H1 (cell line): ENCODE measurements at regions not wholly inside any gene's neighbourhood (a gene's known extent, or its start where the extent isn't known, plus 50 kb on each side); places are given as distances from the start of the nearest gene placed in this dataset.

Source experiments
- CHD7 ChIP-seq: fragments of 300-600 bp; sonication (generic); IDR thresholded peaks from 2 replicates; pipeline ENCODE4 v1.7.1; 2012; ENCODE audit warnings: low read length, moderate library complexity, mild to moderate bottlenecking, inconsistent platforms; ENCODE audit not compliant: insufficient replicate concordance
- JUN ChIP-seq: IDR thresholded peaks from 2 replicates; pipeline ENCODE4 v1.6.1; 2011; ENCODE audit warnings: low read depth, mild to moderate bottlenecking, improper control_type of control experiment, low read length
- NANOG ChIP-seq: IDR thresholded peaks from 2 replicates; pipeline ENCODE4 v1.6.1; 2011; ENCODE audit warnings: low read length, low read depth, mild to moderate bottlenecking, inconsistent platforms; ENCODE audit not compliant: insufficient read depth, poor library complexity, severe bottlenecking
- RNF2 ChIP-seq: fragments of 200-900, 300-1000 bp; sonication (generic); IDR thresholded peaks from 2 replicates; pipeline ENCODE4 v1.7.1; 2016; ENCODE audit warnings: borderline replicate concordance, low read depth, mild to moderate bottlenecking, antibody characterized with exemption, low read length; ENCODE audit not compliant: poor library complexity, severe bottlenecking; ENCODE audit errors: missing control alignments
- SP2 ChIP-seq: IDR thresholded peaks from 2 replicates; pipeline ENCODE4 v1.6.1; 2012; ENCODE audit warnings: mild to moderate bottlenecking, low read length, inconsistent platforms
- TEAD4 ChIP-seq: IDR thresholded peaks from 2 replicates; pipeline ENCODE4 v1.6.1; 2012; ENCODE audit warnings: low read depth, low read length, inconsistent platforms, mixed read lengths

DNA sequence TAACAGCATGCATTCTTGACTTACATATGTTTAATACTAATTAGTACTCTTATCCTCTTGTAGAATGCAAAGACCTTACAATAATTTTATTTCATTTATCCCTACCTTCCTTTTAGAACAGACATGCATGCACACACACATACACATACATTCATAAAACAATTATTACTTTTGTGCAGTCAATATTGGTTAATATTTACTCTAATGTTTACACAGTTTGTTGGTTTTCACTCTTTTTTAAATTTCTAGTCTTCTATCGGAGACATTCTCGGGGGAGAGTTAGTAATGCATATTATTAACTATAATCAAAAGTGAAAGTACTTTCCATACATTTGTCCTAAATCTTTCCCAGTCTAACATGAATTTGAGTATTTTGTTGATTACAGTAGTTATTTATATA is 317.7 kb upstream of the DPH6 start (continued):
- TF ChIP-seq CHD7 = no peak
- no peak for TF ChIP-seq RNF2
- TF ChIP-seq NANOG = no peak
- no peak for TF ChIP-seq SP2
- no peak for TF ChIP-seq TEAD4
- TF ChIP-seq JUN = no peak
